ENCODE measurements at regions not wholly inside any gene's neighbourhood (a gene's known extent, or its start where the extent isn't known, plus 50 kb on each side); places are given as distances from the start of the nearest gene placed in this dataset.
"Not testable (repeated sequence)": the region's sequence is repeated elsewhere in the genome, so short reads cannot be mapped to it uniquely, and the experiment has no call there.

DNA sequence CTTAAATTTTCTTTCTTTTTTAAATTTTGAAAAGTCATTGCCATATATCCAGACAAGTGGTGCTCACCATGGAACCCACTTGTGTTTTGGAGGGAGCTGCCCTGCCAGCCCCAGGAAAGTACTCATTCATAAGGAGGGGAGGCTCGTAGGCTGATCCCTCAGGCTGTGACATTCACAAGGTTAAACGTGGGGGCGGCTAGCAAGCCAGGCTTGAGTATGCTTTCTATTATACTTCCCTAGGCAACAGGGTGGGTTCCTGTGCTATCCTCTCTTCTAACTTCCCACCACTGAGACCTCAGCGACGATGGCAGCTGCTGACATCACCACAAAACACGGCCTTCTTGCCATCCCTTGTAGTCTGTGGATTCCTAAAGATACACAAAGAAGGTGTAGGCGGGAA is 160.5 kb upstream of the C2CD4B start:
- no peak for DNase-seq

DNA sequence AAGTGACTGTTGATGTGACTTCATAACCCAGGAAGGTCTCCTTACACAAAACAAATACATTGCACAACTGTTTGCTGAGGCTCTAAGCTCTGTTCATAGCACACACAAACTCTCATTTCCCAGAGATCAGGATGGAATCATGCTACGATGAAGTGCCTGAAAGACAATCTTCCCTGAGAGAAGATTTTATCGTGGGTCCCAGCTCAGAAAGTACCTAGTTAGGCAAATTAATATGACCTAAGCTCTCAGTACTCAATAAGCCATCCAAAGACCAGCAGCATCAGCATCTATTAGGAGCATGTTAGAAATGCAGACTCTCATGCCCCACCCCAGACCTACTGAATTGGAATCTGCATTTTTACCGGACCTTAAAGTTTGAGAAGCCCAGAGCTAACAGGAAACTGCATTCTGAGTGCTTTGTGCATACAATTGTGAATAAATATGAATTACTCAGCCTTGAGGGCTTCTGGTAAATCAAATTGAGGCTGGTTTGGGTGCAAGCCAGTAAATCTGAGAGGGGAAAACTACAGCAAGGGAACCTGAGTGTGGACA is 161.5 kb upstream of the C2CD4B start:
- DNase-seq: no peak

DNA sequence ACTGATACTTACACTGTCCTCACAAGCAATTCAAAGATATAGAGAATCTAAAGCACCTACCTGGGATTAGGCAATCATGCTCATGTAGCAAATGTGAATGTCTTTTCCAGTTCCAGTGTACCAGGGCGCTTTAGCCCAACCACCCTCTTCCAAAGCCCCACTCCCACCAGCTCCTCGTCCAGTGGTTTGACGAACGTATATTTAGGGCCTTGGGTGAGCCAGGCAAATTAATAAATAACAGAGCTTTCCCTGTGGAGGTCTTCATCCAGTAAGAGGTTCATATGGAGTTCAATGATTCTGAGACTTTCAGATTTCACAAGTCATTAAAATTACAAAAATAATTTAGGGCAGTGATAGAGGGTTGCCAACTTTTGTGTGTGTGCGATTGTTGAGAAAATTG is 162.3 kb upstream of the C2CD4B start:
- DNase-seq: no peak

DNA sequence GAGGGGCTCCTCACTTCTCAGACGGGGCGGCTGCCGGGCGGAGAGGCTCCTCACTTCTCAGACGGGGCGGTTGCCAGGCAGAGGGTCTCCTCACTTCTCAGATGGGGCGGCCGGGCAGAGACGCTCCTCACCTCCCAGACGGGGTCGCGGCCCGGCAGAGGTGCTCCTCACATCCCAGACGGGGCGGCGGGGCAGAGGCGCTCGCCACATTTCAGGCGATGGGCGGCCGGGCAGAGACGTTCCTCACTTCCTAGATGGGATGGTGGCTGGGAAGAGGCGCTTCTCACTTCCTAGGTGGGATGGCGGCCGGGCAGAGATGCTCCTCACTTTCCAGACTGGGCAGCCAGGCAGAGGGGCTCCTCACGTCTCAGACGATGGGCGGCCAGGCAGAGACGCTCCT is 167.4 kb upstream of the C2CD4B start:
- not testable (repeated sequence) for DNase-seq

DNA sequence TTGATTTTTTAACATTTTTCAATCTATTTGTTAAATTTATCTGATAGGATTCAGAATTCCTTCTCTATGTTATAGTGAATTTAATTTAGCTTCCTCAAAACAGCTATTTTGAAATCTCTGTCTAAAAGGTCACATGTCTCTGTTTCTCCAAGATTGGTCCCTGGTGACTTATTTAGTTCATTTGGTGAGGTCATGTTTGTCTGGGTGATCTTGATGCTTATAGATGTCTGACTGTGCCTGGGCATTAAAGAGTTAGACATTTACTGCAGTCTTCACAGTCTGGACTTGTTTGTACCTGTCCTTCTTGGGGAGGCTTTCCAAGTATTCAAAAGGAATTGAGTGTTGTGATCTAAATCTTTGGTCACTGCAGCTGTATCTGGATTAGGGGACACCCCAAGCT is 169.5 kb upstream of the C2CD4B start:
- DNase-seq: no peak

DNA sequence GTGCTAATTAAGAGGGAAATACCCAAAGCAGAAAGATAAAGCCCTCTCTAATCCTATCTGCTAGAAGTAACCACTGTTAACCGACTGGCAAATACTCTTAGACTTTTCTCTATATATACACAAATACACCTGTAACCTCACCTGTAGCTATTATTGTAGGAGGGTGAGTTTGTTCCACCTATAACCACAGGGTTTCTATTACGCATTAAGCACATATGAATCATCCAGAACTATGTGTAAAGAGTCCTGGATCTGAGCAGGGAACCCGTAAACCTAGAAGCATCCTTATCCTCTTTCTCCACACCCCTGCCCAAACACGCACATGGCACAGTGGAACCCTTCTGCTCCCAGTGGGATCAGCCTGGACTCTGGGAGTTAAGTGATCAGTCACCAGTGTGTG is 172.8 kb upstream of the C2CD4B start:
- DNase-seq: no peak

DNA sequence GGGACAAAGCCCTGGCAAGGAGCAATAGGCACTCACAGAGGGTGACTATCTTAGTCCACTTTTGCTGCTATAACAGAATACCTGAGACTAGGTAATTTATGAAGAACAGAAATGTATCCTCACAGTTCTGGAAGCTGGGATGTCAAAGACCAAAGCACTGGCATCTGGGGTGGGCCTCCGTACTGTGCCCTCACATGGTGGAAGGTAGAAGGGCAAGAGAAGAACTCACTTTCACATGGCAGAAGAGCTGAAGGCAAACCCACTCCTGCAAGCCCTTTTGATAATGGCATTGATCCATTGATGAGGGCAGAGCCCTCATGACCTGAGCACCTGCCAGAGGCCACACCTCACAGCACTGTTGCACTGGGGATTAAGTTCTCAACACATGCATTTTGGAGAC is 173.4 kb upstream of the C2CD4B start:
- no peak for DNase-seq

DNA sequence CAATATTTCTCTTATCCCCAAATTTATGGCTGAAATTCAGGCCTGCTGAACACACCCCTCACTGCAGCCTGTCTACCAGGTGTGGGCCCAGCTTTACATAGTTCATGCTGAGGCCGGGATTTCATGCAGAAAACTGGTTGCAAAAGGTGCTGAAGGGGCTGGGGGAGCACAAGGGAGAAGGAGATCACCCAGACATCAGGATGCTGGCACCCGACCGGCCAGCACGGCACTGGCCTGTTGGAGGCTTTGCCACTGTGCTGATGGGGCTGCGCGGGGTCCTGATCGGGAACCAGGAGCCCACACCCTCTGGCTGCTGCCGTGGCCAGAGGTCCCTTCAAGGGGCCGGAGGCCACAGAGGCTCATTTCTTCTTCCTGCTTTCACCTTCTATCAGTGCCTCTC is 177.9 kb upstream of the C2CD4B start:
- DNase-seq: no peak

DNA sequence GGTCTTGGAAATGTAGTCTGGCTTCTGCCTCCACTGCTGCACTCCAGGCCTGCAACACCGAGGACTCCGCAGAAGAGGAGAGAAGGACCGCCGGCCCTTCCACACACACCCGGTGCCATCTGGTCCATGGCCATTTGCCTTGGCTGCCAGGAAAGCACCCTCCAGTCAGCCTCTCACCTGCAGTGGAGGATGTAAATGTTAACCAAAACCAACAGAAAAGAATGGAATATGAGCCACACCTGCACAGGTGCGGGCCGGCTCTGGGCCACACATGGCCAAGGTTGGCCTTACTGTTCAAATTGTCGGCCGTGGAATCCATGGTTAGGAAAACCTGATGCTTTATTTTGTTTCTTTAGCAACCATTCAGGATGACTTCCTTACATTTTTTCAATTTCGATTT is 178.3 kb upstream of the C2CD4B start:
- no peak for DNase-seq

DNA sequence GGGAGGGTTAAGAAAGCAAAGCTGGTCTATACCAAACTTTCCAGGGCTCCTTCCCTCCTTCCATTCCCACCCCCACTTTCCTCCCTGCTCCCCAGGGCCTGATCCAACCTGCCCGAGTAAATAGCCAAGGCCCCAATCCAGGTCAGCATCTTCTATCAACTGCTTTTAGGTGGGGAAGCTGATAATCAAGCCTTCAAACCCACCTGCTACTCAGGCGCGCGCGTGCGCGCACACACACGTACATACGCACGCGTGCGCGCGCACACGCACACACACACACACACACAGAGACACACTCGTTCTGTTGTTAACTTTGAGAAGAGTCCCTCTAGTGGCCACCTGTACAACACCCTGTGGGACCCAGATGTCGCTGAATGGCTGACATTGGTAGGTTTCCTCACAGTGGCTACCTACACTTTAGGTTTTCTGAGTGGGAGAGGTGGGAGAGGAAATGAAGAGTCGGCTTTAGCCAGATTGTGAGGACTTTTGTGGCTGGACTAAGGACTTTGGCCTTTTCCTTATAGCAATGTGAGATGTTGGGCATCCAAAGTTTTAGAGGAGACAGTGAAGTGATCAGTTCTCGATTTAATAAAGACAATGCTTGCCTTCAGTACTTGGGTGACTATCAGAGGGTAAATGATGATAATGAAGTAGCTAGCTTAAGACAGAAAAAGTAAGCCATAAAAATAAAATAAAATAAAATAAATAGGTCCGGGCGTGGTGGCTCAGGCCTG is 179.9 kb upstream of the C2CD4B start:
- DNase-seq: peak; percentile 67 to 76

DNA sequence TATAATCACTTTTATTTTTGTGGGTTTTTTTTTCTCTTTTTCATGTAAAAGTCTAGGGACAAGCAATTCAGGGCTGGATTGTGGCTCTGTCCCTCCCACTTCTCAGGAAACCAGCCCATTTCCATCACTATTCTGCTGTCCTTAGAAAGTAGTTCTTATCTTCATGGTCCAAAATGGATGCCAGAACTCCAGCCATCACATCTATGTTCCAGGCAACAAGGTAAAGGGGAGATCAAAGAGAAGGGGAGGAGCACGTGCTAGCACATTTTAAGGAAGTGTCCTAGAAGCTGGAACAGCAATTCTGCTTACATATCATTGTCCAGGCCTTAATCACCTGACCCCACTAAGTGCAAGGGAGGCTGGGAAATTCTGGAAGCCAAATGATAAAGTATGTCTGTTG is 181.1 kb upstream of the C2CD4B start:
- no peak for DNase-seq

DNA sequence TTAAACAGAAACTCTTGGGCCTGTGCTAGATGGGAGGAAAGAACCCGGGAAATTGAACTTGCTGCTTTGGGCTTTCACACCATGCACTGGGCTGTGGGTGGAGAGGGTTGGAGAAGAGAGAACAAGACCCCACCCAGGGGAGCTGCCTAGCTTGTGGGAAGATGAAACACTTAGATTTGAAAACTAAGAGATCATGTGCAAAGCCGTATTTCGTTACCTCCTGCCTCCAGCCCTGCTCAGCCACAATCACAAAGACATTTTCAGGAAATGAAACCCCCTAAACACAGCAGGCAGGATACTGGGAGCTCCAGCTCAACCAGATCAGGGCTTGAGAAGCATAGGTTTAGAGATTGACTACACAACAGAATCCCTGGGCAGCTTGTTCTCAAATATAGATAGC is 183.0 kb upstream of the C2CD4B start:
- DNase-seq: no peak

DNA sequence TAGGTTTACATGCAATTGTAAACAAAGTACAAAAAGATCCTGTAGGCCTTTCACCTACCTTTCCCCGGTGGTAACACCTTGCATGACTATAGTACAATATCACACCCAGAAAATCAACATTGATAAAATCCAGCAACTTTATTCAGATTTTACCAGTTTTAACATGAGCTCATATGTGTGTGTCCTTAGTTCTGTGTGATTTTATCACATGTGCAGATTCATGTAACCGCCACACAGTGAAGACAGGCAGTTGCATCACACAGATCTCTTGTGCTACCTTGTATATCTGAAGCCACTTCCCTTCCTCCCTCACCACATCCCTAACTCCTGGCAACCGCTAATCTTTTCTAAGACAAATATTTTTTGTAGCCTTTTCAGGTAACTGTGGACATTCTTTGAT is 183.5 kb upstream of the C2CD4B start:
- DNase-seq: no peak

DNA sequence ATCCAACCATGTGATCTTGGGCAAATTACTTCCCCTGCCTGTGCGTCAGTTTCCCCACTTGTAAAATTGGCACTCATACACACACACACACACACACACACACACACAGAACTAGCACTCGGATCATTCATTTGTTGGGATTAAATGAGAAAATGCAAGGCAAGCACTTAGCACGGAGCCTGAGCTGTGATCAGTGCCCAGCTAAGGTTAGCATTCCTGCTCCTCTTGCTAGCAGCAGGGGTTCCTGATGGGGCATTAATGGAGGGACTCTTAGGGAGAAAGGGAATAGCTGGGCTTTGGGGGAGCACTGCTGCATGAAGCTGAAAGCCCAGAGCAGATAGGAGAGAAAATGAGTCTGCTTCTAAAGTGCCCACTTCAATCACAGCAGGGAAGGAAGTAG is 187.7 kb upstream of the C2CD4B start:
- DNase-seq: no peak

DNA sequence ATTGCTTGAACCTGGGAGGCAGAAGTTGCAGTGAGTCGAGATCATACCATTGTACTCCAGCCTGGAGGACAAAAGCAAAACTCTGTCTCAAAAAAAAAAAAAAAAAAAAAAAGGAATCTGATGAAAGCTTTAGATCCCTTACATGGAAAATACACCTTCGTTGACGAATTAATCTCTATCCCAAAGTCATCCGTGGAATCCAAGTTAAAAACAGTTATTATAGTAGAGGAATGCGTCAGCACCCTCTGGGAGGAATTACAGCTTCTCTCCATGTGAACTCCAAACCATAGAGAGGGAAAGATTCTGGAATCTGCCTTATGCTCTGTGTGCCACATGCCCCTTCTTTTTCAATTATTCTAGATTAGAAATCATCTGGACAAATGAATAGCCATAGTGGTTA is 192.3 kb upstream of the C2CD4B start:
- DNase-seq: no peak

DNA sequence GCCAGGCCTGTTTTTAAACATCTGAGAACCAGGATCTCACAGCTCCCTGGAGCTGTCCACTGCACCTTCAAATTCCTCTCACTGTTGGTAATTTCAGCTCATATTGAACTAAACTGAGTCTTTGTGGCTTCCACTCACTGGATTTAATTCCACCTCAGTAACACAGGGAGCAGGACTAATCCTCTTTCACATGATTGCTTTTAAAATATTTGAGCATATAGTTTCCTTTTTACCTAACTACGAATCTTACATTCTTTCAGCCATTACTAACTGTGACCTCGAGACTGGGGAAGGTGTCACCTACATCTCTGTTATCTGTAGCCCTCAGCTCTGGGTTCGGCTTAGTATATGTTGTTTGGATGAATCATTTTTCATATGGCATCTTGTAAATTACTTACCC is 194.3 kb upstream of the C2CD4B start:
- no peak for DNase-seq

DNA sequence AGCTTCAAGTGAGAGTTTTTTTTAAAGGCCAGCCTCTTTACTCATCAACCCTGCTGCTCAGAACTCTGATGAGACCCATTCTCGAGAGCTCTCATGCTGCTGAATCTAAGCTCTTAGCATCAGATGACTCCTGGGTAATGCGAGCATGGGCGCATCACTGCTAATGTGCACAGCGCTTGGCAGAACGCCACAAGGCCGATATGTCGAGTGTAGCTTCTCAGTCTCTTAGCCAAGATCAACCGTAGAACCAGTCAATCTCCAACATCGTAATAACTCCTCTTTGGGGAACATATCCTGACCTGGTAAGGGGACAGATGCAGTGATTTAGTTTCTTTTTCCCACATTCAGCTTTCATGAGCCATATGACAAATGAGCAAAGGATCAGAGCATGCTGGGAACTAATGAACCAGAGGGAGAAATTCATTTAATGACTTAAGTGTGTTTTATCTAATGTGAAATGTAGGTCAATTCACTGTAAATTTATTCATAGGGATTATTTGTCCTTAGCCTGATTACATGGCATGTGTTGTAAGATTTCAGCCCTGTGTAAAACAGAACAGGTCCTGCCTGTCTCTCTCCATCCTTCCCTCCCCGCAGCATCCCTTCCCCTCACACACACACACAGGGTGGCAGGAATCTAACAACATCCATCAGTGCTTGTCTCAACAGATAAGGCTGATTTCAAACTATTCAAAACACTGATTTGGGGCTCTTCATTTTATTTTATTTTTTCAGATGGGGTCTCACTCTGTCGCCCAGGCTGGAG is 195.4 kb upstream of the C2CD4B start:
- no peak for DNase-seq

DNA sequence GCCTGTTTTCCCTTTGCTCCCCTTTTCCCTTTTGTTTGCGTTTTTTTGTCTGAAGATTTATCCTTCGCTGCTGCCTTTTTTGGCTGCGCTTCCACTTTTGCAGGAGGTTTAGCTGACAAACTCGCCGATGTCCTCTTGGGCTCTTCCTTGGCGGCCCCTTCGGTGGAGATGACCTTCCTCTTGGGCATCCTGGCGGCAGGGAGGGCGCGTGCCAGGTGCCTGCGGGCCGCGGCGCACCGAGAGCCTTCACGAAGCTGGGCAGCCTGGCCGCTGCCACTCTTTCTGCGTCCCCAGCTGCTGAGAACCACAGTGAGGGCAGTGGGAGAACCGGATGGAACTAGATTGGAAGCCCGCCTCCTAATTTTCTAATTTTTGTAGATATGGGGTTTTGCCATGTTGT is 197.1 kb upstream of the C2CD4B start:
- DNase-seq: no peak

DNA sequence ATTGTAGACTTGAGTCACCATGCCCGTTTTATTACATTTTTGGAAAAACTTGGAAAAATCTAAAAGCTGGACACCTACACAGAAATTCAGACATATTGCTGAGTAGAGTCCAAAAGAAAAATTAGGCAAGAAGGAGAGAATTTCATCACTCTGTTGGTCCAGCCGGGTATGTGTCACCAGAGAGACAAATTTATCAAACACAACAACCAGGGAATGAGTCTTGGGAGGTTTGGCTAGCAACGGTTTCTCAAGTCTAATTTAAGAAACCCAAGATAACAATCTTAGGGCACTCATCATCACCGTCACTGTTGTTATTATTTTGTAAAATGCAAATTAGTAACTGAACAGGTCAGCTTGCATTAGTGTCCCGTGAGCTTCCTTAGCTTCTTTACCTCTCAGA is 197.5 kb upstream of the C2CD4B start:
- no peak for DNase-seq

DNA sequence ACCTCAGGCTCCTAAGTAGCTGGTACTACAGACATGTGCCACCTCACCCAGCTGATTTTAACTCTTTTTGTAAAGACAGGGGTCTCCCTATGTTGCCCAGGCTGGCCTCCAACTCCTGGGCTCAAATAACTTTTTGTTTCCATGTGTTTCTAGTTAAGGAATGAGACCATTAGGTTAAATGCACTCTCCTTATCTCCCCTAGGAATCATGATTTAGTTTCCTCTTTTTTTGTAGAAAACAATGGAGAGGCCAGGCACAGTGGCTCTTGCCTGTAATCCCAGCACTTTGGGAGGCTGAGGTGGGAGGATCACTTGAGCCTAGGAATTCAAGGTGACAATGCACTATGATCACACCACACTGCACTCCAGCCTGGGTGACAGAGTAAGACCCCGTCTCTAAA is 198.8 kb upstream of the C2CD4B start:
- no peak for DNase-seq

DNA sequence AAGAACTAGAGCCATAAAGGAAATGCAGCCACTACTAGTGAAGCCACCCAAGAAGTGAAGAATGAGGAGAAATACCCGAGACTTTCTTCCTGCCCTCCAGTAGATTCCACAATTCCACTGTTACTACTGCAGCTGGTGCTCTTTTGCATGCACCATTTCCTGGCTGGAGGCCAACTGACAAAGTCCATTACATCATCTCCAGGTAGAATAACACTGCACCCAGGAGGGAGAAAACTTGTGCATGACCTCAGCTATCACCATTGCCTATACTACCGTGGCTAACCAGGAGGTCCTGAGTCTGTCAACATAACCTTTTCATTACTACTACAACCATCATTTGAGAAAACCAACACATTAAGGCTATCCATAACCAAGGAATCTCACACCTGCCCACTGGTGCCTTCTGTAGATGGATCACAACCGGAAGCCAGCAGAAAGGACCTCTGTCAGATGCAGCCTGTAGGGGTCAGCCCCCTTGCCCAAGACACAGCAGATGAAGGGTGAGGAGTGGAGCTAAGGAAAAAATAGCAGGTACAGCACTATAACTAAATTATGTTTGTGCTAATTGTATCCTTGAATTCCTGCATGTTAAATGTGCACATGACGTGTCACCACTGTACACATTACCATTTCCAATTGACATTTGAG is 200.8 kb upstream of the C2CD4B start:
- no peak for DNase-seq

DNA sequence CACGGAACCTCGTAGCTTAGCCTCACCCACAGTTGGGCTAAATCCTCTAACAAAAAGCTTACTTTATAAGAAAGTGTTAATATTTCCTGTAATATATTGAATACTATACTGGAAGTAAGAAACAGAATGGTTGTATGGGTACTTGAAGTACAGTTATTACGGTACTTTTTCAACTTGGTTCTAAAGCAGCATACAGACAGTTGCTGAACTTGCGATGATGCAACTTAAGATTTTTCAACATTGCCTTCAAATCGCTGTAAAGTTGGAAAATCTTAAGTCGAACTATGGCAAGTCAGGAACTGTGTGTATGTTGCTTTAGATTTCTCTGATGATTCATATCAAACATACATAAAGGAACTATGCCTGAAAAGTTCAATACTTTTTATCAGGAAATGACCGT is 204.4 kb upstream of the C2CD4B start:
- no peak for DNase-seq

DNA sequence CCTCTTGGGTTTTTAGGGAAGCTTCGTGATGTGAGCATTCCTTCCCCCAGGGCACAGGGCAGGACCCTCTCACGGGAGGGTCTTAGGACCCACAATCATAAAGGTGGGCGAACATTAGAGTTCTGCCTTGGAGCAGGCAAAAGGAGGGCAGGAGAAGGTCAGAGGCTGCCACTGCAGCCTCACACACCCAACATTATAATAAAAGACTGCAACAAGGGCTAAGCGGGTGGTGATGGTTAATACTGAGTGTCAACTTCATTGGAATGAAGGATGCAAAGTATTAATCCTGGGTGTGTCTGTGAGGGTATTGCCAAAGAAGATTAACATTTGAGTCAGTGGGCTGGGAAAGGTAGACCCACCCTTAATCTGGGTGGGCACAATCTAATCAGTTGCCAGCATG is 206.6 kb upstream of the C2CD4B start:
- DNase-seq: not testable (repeated sequence)
